ENCODE measurements at regions not wholly inside any gene's neighbourhood (a gene's known extent, or its start where the extent isn't known, plus 50 kb on each side); places are given as distances from the start of the nearest gene placed in this dataset.

DNA sequence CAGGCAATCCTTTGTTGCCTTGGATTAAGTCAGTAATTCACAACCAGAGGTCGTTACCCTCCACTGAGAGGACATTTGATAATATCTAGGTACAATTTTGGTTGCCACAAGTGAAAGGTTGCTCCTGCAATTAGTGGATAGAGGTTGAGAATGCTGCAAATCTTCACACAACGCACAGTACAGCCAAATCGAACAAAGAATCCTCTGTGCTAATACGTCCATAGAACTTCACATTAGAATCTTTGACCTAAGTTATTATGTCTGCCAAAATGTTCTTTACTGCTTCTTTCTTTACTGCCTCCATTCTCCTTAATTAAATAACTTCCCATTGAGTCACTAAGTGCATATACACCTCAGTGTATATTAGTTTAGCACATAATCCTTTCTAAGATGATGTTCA is 879.5 kb downstream of the TRIB2 start:
- no peak for DNase-seq (ENCODE audit: low read depth)
- H3K4me3 ChIP-seq (ENCODE audit: control insufficient read depth, low read depth, low read length), result no peak overlapping the region
- TF ChIP-seq, protein P1, sequence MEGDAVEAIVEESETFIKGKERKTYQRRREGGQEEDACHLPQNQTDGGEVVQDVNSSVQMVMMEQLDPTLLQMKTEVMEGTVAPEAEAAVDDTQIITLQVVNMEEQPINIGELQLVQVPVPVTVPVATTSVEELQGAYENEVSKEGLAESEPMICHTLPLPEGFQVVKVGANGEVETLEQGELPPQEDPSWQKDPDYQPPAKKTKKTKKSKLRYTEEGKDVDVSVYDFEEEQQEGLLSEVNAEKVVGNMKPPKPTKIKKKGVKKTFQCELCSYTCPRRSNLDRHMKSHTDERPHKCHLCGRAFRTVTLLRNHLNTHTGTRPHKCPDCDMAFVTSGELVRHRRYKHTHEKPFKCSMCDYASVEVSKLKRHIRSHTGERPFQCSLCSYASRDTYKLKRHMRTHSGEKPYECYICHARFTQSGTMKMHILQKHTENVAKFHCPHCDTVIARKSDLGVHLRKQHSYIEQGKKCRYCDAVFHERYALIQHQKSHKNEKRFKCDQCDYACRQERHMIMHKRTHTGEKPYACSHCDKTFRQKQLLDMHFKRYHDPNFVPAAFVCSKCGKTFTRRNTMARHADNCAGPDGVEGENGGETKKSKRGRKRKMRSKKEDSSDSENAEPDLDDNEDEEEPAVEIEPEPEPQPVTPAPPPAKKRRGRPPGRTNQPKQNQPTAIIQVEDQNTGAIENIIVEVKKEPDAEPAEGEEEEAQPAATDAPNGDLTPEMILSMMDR (conservative IDR thresholded peaks at IDR 0.05; ENCODE audit: control insufficient read depth, insufficient read depth, low read depth, low read length), result no peak

DNA sequence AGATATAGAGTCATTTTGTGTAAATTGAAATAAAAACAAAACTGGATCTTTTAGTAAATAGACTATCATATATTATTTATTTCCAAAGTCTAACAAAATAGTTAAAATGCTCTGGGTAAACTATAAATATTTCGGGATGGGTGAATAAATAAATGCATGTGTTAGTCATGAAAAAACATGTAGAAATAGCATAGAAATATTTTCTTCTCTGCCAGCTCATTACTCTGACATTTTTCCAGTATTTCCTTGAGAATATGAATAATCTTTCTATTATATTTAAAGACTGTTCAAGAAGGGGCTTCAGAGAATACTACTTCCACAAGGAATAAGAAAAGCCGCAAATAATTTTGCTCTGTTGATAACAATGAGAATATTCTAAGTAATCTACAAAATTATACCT is 880.4 kb downstream of the TRIB2 start:
- no peak for DNase-seq (ENCODE audit: low read depth)
- TF ChIP-seq, protein P1 (conservative IDR thresholded peaks at IDR 0.05; ENCODE audit: control insufficient read depth, insufficient read depth, low read depth, low read length), result no peak

DNA sequence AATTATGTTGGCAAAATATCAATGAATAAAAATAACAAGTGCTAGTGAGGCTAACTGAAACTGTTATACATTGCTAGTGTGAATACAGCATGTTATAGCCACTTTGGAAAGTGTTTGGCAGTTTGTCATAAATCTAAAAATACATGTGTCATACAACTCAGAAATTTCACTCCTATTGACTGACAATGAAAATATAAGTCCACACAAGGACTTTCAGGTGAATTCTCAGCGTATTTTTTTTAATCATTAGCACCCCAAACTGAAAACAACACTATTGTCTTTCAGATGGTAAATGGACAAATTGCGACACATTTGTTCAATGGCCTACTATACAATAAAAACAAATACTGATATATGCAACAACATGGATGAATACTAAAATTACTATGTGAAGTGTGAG is 884.8 kb downstream of the TRIB2 start:
- TF ChIP-seq, protein P1 (conservative IDR thresholded peaks at IDR 0.05; ENCODE audit: control insufficient read depth, insufficient read depth, low read depth, low read length), result no peak
- H3K4me3 ChIP-seq (ENCODE audit: control insufficient read depth, low read depth, low read length), result no peak overlapping the region

More for the DNA sequence above, 880.4 kb downstream of the TRIB2 start:
- H3K4me3 ChIP-seq (ENCODE audit: control insufficient read depth, low read depth, low read length), result no peak overlapping the region

DNA sequence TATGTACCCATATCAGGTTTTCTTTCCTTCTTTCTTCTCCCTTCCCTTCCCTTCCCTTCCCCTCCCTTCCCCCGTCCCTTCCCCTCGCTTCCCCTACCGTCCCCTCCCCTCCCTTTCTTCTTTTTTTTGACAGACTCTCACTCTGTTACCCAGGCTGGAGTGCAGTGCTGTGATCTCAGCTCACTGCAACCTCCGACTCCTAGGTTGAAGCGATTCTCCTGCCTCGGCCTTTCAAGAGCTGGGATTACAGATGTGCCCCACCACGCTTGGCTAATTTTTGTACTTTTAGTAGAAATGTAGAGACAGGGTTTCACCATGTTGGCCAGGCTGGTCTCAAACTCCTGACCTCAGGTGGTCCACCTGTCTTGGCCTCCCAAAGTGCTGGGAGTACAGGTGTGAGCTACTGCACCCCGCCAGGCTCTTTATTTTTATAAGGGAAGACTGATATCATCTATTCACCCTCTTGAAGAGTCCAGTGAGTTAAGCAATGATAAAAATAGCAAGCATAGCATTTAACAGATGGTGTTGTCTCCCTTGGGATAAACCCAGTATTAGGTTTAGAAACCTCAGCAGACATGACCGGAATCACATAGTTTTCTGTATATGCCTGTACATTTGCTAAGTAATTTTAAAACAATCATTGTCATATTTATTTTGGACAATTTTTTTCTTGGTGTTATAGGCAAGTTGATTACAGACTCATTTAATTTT is 888.4 kb downstream of the TRIB2 start:
- no peak for DNase-seq (ENCODE audit: low read depth)
- TF ChIP-seq, protein P1 (conservative IDR thresholded peaks at IDR 0.05; ENCODE audit: control insufficient read depth, insufficient read depth, low read depth, low read length), result no peak
- no peak overlapping the region for H3K4me3 ChIP-seq (ENCODE audit: control insufficient read depth, low read depth, low read length)

More for the DNA sequence above, 884.8 kb downstream of the TRIB2 start:
- no peak for DNase-seq (ENCODE audit: low read depth)

DNA sequence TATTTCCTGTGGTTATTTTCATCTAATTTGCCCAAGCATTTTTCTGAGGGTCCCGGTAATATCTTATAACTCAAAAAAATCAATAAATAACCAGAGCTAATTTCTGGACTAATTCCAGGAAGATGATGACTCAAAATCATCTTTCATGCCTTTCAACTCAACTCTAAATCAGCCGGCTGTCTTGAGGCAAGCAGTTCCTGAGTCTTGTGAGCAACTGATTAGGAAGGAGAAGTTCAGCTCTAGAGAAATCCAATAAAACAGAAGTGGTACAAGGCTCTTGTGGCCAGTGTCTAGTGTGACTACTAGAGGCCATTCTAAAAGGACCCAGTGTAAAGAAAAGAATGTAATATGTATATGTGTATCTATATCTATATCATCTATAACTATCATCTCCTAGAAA is 890.4 kb downstream of the TRIB2 start:
- TF ChIP-seq, protein P1 (conservative IDR thresholded peaks at IDR 0.05; ENCODE audit: control insufficient read depth, insufficient read depth, low read depth, low read length), result no peak
- no peak overlapping the region for H3K4me3 ChIP-seq (ENCODE audit: control insufficient read depth, low read depth, low read length)
- no peak for DNase-seq (ENCODE audit: low read depth)

DNA sequence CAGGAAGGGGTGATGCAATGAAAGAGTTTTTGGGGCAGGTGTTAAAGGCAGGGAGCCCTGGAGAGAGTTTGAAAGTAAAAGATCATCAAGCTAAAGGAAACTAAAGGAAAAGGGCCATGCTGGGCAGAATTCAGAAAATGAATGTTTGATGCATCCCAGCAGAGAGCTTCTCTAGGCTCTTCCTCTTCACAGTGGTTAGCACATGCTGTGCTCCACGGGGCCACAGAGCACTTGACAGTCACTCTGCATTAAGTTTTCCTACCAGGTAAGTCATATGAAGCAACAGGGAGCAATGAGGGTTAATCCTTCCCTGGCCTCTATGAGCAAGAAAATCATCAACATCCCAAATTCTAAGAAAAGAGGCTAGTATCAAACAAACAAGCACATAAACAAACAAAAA is 895.2 kb downstream of the TRIB2 start:
- DNase-seq (ENCODE audit: low read depth), result no peak
- TF ChIP-seq, protein P1 (conservative IDR thresholded peaks at IDR 0.05; ENCODE audit: control insufficient read depth, insufficient read depth, low read depth, low read length), result no peak
- H3K4me3 ChIP-seq (ENCODE audit: control insufficient read depth, low read depth, low read length), result no peak overlapping the region

Data from fibroblast of mammary gland (primary cell).